C4-2B (cell line): ENCODE measurements at regions not wholly inside any gene's neighbourhood (a gene's known extent, or its start where the extent isn't known, plus 50 kb on each side); places are given as distances from the start of the nearest gene placed in this dataset.

Experiments
- ZFX ChIP-seq: fragments of 450-650 bp; IDR thresholded peaks from 2 replicates; pipeline ENCODE4 v1.6.1; 2017
- TF ChIP-seq, protein P1 (sequence below): fragments of 450-650 bp; conservative IDR thresholded peaks from 2 replicates; pipeline ENCODE4 v1.5.1; 2017; ENCODE audit warnings: mild to moderate bottlenecking

- TF ChIP-seq, protein P1, sequence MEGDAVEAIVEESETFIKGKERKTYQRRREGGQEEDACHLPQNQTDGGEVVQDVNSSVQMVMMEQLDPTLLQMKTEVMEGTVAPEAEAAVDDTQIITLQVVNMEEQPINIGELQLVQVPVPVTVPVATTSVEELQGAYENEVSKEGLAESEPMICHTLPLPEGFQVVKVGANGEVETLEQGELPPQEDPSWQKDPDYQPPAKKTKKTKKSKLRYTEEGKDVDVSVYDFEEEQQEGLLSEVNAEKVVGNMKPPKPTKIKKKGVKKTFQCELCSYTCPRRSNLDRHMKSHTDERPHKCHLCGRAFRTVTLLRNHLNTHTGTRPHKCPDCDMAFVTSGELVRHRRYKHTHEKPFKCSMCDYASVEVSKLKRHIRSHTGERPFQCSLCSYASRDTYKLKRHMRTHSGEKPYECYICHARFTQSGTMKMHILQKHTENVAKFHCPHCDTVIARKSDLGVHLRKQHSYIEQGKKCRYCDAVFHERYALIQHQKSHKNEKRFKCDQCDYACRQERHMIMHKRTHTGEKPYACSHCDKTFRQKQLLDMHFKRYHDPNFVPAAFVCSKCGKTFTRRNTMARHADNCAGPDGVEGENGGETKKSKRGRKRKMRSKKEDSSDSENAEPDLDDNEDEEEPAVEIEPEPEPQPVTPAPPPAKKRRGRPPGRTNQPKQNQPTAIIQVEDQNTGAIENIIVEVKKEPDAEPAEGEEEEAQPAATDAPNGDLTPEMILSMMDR = no peak
- no peak for TF ChIP-seq ZFX
Measured at GRCh38 chr14:100430571-100430970, 107.4 kb downstream of the SLC25A47 start.
